Heart left ventricle (tissue), 16 donors: ENCODE measurements at regions not wholly inside any gene's neighbourhood (a gene's known extent, or its start where the extent isn't known, plus 50 kb on each side); places are given as distances from the start of the nearest gene placed in this dataset.

ENCODE experiments used
- ATAC-seq, 4 donors: fragments of 200-7000 bp; cut with Tn5 transposase; one replicate each; pipeline ENCODE4 v1.9.1; 2020 to 2022; ENCODE audit warnings: moderate library complexity in 4 of 4, mild to moderate bottlenecking in 3 of 4, moderate number of reproducible peaks in 1 of 4
- DNase-seq, 5 donors: peaks; one replicate each; pipeline ENCODE4 v3.0.0-alpha.2; 2020
- H3K27ac ChIP-seq, 12 donors: fragments of 200-600 bp; sonication (generic) in 4 of 12; one replicate each; pipeline versions ENCODE4 v1.5.0 to v1.8.0; 2016 to 2022; ENCODE audit warnings: mild to moderate bottlenecking in 2 of 12
- H3K27me3 ChIP-seq, 9 donors: fragments of 200-600 bp; sonication (generic) in 2 of 9; one replicate each; pipeline versions ENCODE4 v1.5.1 to v1.8.0; 2016 to 2022; ENCODE audit warnings: mild to moderate bottlenecking in 3 of 9
- H3K36me3 ChIP-seq, 9 donors: fragments of 200-600 bp; sonication (generic) in 2 of 9; one replicate each; pipeline versions ENCODE4 v1.5.0 to v1.8.0; 2018 to 2022; ENCODE audit warnings: mild to moderate bottlenecking in 2 of 9
- H3K4me1 ChIP-seq, 12 donors: fragments of 200-600 bp; sonication (generic) in 4 of 12; one replicate each; pipeline versions ENCODE4 v1.5.0 to v1.8.0; 2016 to 2022; ENCODE audit warnings: mild to moderate bottlenecking in 3 of 12
- H3K4me3 ChIP-seq, 12 donors: fragments of 200-600 bp; sonication (generic) in 4 of 12; one replicate each; pipeline versions ENCODE4 v1.5.0 to v1.8.0; 2017 to 2022; ENCODE audit warnings: mild to moderate bottlenecking in 9 of 12, moderate library complexity in 4 of 12
- H3K9me3 ChIP-seq, 12 donors: fragments of 200-600 bp; sonication (generic) in 4 of 12; one replicate each; pipeline versions ENCODE4 v1.5.0 to v1.8.0; 2016 to 2022; ENCODE audit warnings: mild to moderate bottlenecking in 1 of 12
- POLR2A ChIP-seq, 2 donors: fragments of 450-650 bp; IDR thresholded peaks; one replicate each; pipeline ENCODE4 v1.6.1; 2017; ENCODE audit warnings: antibody characterized with exemption in 2 of 2, mild to moderate bottlenecking in 2 of 2, moderate library complexity in 2 of 2
- WGBS, 4 donors: extraction: QIAGEN DNeasy Blood & Tissue Kit in 2 of 4; methylation state at CpG; one replicate each; pipeline versions ENCODE4 v1.1.5 to v1.1.7; 2013 to 2018; 5-methylcytosine and 5-hydroxymethylcytosine counted together
- intact Hi-C, 10 donors: fragments of 100-400 bp; cut with DNase I; formaldehyde crosslinking; loops; one replicate each; pipeline versions ENCODE4 v1.11.1 to v1.14.2; 2022
- TF ChIP-seq, protein P1 (sequence below), 12 donors: fragments of 200-600 bp; sonication (generic) in 4 of 12; IDR thresholded peaks; one replicate each; pipeline versions ENCODE4 v1.5.0 to v1.8.0; 2018 to 2022; ENCODE audit warnings: antibody characterized with exemption in 12 of 12, mild to moderate bottlenecking in 5 of 12
- donor health status: ischemic (EF 13 %, LVEDD 7.1; RV severe dilation, severe dysfunction).
- donor health status: healthy with polysubstance abuse.
- donor health status: DM: no; HTN: yes; CAD: no.
- donor health status: DM: no; HTN: no; CAD: no.
- donor health status: ischemic (EF 25% LVEDD 6.9; RV normal size, moderate dysfunction).
- donor health status: ischemic (EF 25% LVEDD 5.7; RV mildly dilated, moderate dysfunction).
- donor health status: healthy.
- donor health status: DM: yes; HTN: yes; CAD: no.
- donor health status: ischemic (EF 35%, LVEDD 5.7; RV mildly dilated, moderate dysfunction).
- donor health status: nonischemic (EF 11% LVEDD 7.7; RV severe dilation, severe dysfunction).
- donor health status: DM: yes; HTN: yes; CAD: no.
- donor health status: PGD.
- donor health status: ischemic (EF 29% LVEDD 5.4; RV normal size, mild dysfunction).
- donor health status: nonischemic (EF 23%, LVEDD 6.1; RV moderate dilation, normal function).

DNA sequence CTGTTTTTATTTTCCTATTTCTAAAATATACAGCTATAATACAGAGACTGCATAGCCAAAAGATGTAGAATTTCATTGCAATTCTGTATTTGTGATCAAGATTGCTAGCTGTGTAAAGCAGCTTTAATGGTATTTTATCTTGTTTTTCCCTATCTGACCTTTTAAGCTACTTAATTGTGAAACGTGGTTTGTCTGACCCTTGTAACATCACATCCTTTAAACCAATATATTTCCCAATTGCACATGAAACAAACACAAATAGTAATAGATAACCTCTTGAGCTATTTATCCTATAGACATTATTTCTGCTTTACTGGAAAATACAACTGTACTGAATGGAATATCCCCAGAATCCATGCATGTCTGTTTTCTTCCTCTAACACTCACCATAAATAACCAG lies 112.2 kb upstream of the PLPPR4 start:
- Histone ChIP-seq H3K9me3 (peaks cover 0 to 2% (median 0%) of the 10 kb centered on the region in 12 donors), H3K4me3 (no peak overlapping the region), H3K27ac (no peak overlapping the region), H3K4me1 (no peaks in the 10 kb centered on the region), H3K36me3 (no peaks in the 10 kb centered on the region), H3K27me3 (no peaks in the 10 kb centered on the region)
- intact Hi-C loops = no loop called here
- ATAC-seq = no peak
- 23 to 39% (median 29%) methylated on average over 1 of the region's 1 CpG for WGBS, 4 donors
- TF ChIP-seq, protein P1, sequence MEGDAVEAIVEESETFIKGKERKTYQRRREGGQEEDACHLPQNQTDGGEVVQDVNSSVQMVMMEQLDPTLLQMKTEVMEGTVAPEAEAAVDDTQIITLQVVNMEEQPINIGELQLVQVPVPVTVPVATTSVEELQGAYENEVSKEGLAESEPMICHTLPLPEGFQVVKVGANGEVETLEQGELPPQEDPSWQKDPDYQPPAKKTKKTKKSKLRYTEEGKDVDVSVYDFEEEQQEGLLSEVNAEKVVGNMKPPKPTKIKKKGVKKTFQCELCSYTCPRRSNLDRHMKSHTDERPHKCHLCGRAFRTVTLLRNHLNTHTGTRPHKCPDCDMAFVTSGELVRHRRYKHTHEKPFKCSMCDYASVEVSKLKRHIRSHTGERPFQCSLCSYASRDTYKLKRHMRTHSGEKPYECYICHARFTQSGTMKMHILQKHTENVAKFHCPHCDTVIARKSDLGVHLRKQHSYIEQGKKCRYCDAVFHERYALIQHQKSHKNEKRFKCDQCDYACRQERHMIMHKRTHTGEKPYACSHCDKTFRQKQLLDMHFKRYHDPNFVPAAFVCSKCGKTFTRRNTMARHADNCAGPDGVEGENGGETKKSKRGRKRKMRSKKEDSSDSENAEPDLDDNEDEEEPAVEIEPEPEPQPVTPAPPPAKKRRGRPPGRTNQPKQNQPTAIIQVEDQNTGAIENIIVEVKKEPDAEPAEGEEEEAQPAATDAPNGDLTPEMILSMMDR (IDR thresholded peaks at IDR 0.05) = no peak
- no peak for TF ChIP-seq POLR2A (IDR thresholded peaks at IDR 0.05)
- DNase-seq = no peak

GRCh38 chr1:99163671-99164070 lies 100.6 kb upstream of the PLPPR4 start:
- H3K4me1 ChIP-seq = no peaks in the 10 kb centered on the region
- no peak overlapping the region for H3K27ac ChIP-seq
- TF ChIP-seq, protein P1 (IDR thresholded peaks at IDR 0.05) = no peak
- no peak for TF ChIP-seq POLR2A (IDR thresholded peaks at IDR 0.05)
- H3K27me3 ChIP-seq = peaks cover 0 to 6% (median 0%) of the 10 kb centered on the region in 9 donors
- no peak overlapping the region for H3K4me3 ChIP-seq
- 46 to 71% (median 59%) methylated on average over 2 of the region's 2 CpGs for WGBS, 4 donors
- ATAC-seq (no peak), DNase-seq (no peak)
- H3K9me3 ChIP-seq = peaks cover 0 to 3% (median 0%) of the 10 kb centered on the region in 12 donors
- no peaks in the 10 kb centered on the region for H3K36me3 ChIP-seq
- intact Hi-C loops = no loop called here

DNA sequence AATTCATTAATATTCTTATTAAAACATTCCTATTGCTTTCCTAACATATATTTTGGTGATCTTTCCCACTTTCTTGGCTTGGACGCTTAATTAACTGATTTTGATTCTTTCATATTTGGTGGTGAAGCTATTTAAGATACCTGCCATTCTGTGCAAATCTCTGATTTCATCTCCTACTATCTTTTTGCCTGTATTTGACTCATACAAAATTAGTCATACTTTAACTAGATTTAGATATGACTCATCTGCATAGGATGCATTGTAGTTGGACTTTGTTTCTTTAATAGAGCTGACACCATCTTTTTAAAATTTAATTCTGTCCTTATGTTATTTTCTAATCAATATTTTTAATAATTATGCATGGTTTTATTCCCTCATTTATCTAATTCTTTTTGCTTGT lies 93.8 kb upstream of the PLPPR4 start:
- Histone ChIP-seq H3K9me3 (no peaks in the 10 kb centered on the region), H3K4me1 (no peaks in the 10 kb centered on the region), H3K36me3 (no peaks in the 10 kb centered on the region), H3K27ac (no peak overlapping the region), H3K4me3 (no peak overlapping the region), H3K27me3 (peaks cover 0 to 4% (median 0%) of the 10 kb centered on the region in 9 donors)
- ATAC-seq (no peak), DNase-seq (no peak)
- TF ChIP-seq POLR2A (IDR thresholded peaks at IDR 0.05) = no peak
- TF ChIP-seq, protein P1 (IDR thresholded peaks at IDR 0.05) = no peak
- intact Hi-C loops = no loop called here
- 90 to 98% (median 93%) methylated on average over 1 of the region's 1 CpG for WGBS, 4 donors

DNA sequence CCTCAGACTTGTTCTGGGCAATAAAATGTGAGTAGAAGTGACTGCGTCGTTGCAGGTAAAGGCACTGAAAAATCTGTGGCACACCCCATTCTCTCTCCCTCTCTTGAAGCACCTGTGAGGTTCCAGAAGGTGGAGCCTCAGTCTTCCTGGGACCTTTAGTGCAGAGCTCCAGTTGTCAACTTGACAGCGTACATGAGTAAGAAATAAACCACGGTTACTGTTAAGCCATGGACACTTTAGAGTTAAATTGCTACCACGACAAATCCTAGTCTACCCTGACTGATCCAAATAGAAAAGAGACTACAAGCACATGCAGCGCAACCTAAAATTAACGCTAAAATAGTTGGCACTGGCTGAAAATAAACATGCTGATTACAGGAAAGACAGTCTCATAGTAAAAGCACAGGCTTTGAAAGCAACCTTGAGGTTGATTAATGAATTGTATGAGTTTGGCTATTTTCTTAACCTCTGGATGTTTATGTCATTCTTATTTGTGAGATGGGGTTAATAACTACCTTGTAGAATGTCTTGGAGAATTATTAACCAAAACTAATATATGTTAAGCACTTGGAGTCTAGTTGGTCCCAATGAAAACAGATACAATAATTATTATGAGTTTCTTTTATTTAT lies 93.0 kb upstream of the PLPPR4 start:
- H3K27me3 ChIP-seq = peaks cover 0 to 4% (median 0%) of the 10 kb centered on the region in 9 donors
- DNase-seq (no peak), ATAC-seq (peak in 1 of 4 donors; percentile 39)
- H3K27ac ChIP-seq = no peak overlapping the region
- no peaks in the 10 kb centered on the region for H3K4me1 ChIP-seq
- intact Hi-C loops = no loop called here
- no peak for TF ChIP-seq POLR2A (IDR thresholded peaks at IDR 0.05)
- TF ChIP-seq, protein P1 (IDR thresholded peaks at IDR 0.05) = no peak
- H3K36me3 ChIP-seq = no peaks in the 10 kb centered on the region
- no peaks in the 10 kb centered on the region for H3K9me3 ChIP-seq
- WGBS, 4 donors = 52 to 57% (median 55%) methylated on average over 7 of the region's 7 CpGs
- H3K4me3 ChIP-seq = no peak overlapping the region
